NCI-H345 treated with DMSO at 0.1 percent for 48 hours (cell line): ENCODE measurements at regions not wholly inside any gene's neighbourhood (a gene's known extent, or its start where the extent isn't known, plus 50 kb on each side); places are given as distances from the start of the nearest gene placed in this dataset.

Source experiments
- DNase-seq: peaks from one replicate; lab custom pipeline; 2025; ENCODE audit not compliant: unreplicated experiment; lab: John Stamatoyannopoulos, UW

- no peak for DNase-seq
These were observed 503.3 kb upstream of the GRIA1 start for GRCh38 chr5:152987131-152987530.

- DNase-seq = no peak
These were observed 500.3 kb upstream of the GRIA1 start for GRCh38 chr5:152990217-152990616.

GRCh38 chr5:152990649-152991048 lies 499.8 kb upstream of the GRIA1 start:
- DNase-seq = no peak

GRCh38 chr5:152994033-152994680 lies 496.3 kb upstream of the GRIA1 start:
- DNase-seq = no peak

GRCh38 chr5:152995214-152995725 lies 495.2 kb upstream of the GRIA1 start:
- DNase-seq = no peak

- no peak for DNase-seq
These were observed 484.8 kb upstream of the GRIA1 start for GRCh38 chr5:153005711-153006110.

GRCh38 chr5:153006681-153007080 lies 483.8 kb upstream of the GRIA1 start:
- no peak for DNase-seq

- DNase-seq = no peak
These were observed 476.3 kb upstream of the GRIA1 start for GRCh38 chr5:153014194-153014593.

- no peak for DNase-seq
These were observed 472.3 kb upstream of the GRIA1 start for GRCh38 chr5:153018121-153018520.

- no peak for DNase-seq
These were observed 459.4 kb upstream of the GRIA1 start for GRCh38 chr5:153030755-153031725.

GRCh38 chr5:153039501-153039900 lies 451.0 kb upstream of the GRIA1 start:
- DNase-seq = no peak

GRCh38 chr5:153043886-153044285 lies 446.6 kb upstream of the GRIA1 start:
- no peak for DNase-seq

- DNase-seq = no peak
These were observed 439.8 kb upstream of the GRIA1 start for GRCh38 chr5:153050496-153051179.

- DNase-seq = no peak
These were observed 424.2 kb upstream of the GRIA1 start for GRCh38 chr5:153066281-153066680.

GRCh38 chr5:153067869-153068268 lies 422.6 kb upstream of the GRIA1 start:
- DNase-seq = no peak

GRCh38 chr5:153079396-153079795 lies 411.1 kb upstream of the GRIA1 start:
- no peak for DNase-seq

- DNase-seq = no peak
These were observed 409.5 kb upstream of the GRIA1 start for GRCh38 chr5:153080940-153081339.

GRCh38 chr5:153081385-153081784 lies 409.1 kb upstream of the GRIA1 start:
- peak; percentile 19 for DNase-seq

GRCh38 chr5:153084511-153084910 lies 406.0 kb upstream of the GRIA1 start:
- DNase-seq = no peak

GRCh38 chr5:153086486-153086885 lies 404.0 kb upstream of the GRIA1 start:
- DNase-seq = peak; percentile 18

- no peak for DNase-seq
These were observed 401.9 kb upstream of the GRIA1 start for GRCh38 chr5:153088538-153088937.
